ENCODE measurements at regions not wholly inside any gene's neighbourhood (a gene's known extent, or its start where the extent isn't known, plus 50 kb on each side); places are given as distances from the start of the nearest gene placed in this dataset.
"Not testable (repeated sequence)": the region's sequence is repeated elsewhere in the genome, so short reads cannot be mapped to it uniquely, and the experiment has no call there.

- no peak for DNase-seq (ENCODE audit: low read depth, low spot score)
These were observed 210.2 kb downstream of the ARPP21 start for GRCh38 chr3:35849496-35849895.

- DNase-seq (ENCODE audit: low read depth, low spot score): no peak
These were observed 210.6 kb downstream of the ARPP21 start for GRCh38 chr3:35849963-35850362.

- no peak for DNase-seq (ENCODE audit: low read depth, low spot score)
These were observed 217.7 kb downstream of the ARPP21 start for GRCh38 chr3:35857004-35857403.

- no peak for DNase-seq (ENCODE audit: low read depth, low spot score)
These were observed 222.7 kb downstream of the ARPP21 start for GRCh38 chr3:35862057-35862456.

- no peak for DNase-seq (ENCODE audit: low read depth, low spot score)
These were observed 225.5 kb downstream of the ARPP21 start for GRCh38 chr3:35864871-35865270.

- DNase-seq (ENCODE audit: low read depth, low spot score): no peak
These were observed 228.5 kb downstream of the ARPP21 start for GRCh38 chr3:35867791-35868190.

- no peak for DNase-seq (ENCODE audit: low read depth, low spot score)
These were observed 231.7 kb downstream of the ARPP21 start for GRCh38 chr3:35871009-35871408.

- DNase-seq (ENCODE audit: low read depth, low spot score): no peak
These were observed 244.6 kb downstream of the ARPP21 start for GRCh38 chr3:35883929-35884328.

- DNase-seq (ENCODE audit: low read depth, low spot score): no peak
These were observed 255.4 kb downstream of the ARPP21 start for GRCh38 chr3:35894735-35895134.

GRCh38 chr3:35899245-35899644, 259.9 kb downstream of the ARPP21 start:
- no peak for DNase-seq (ENCODE audit: low read depth, low spot score)

GRCh38 chr3:35900079-35900478, 260.8 kb downstream of the ARPP21 start:
- DNase-seq (ENCODE audit: low read depth, low spot score): no peak

GRCh38 chr3:35908366-35909232, 269.3 kb downstream of the ARPP21 start:
- peak; percentile 85 for DNase-seq (ENCODE audit: low read depth, low spot score)

- DNase-seq (ENCODE audit: low read depth, low spot score): no peak
These were observed 279.8 kb downstream of the ARPP21 start for GRCh38 chr3:35919160-35919559.

GRCh38 chr3:35921718-35922117, 282.4 kb downstream of the ARPP21 start:
- no peak for DNase-seq (ENCODE audit: low read depth, low spot score)

GRCh38 chr3:35924070-35924469, 284.7 kb downstream of the ARPP21 start:
- not testable (repeated sequence) for DNase-seq (ENCODE audit: low read depth, low spot score)

- no peak for DNase-seq (ENCODE audit: low read depth, low spot score)
These were observed 288.1 kb downstream of the ARPP21 start for GRCh38 chr3:35927441-35927840.

- DNase-seq (ENCODE audit: low read depth, low spot score): no peak
These were observed 289.8 kb downstream of the ARPP21 start for GRCh38 chr3:35929158-35929557.

GRCh38 chr3:35931867-35932266, 292.5 kb downstream of the ARPP21 start:
- DNase-seq (ENCODE audit: low read depth, low spot score): no peak

GRCh38 chr3:35932995-35933394, 293.7 kb downstream of the ARPP21 start:
- DNase-seq (ENCODE audit: low read depth, low spot score): peak; percentile 65

GRCh38 chr3:35936571-35936970, 297.2 kb downstream of the ARPP21 start:
- no peak for DNase-seq (ENCODE audit: low read depth, low spot score)

- DNase-seq (ENCODE audit: low read depth, low spot score): no peak
These were observed 305.8 kb downstream of the ARPP21 start for GRCh38 chr3:35944926-35945710.

- DNase-seq (ENCODE audit: low read depth, low spot score): no peak
These were observed 307.0 kb downstream of the ARPP21 start for GRCh38 chr3:35946121-35946853.

Data from smooth muscle cell of the brain vasculature (primary cell).